ENCODE measurements at regions not wholly inside any gene's neighbourhood (a gene's known extent, or its start where the extent isn't known, plus 50 kb on each side); places are given as distances from the start of the nearest gene placed in this dataset.

DNA sequence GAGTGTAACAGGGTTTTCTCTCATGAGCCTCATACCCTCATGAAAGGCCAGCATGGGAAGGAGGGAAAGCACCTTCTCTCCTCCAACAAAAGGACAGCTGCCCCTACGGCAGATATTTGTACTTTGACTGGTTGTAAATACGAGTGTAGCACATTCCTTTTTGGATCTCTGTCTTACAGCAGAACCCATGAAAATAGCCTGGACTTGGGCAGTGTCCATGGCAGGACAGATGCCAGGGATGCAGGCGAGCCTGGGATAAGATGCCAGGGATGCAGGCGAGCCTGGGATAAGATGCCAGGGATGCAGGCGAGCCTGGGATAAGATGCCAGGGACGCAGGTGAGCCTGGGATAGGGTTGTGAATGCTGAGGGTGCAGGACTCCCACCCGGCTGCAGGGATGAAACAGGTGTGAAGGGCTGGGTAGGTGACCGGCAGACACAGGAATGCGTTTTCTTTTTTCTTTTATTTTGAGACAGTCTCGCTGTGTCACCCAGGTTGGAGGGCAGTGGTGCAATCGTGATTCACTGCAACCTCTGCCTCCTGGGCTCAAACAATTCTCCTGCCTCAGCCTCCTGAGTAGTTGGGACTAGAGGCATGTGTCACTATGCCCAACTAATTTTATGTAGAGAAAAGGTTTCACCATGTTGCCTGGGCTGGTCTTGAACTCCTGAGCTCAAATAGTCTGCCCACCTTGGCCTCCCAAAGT, 120.0 kb downstream of the BEGAIN start:
- DNase-seq (ENCODE audit: low read depth) = no peak

DNA sequence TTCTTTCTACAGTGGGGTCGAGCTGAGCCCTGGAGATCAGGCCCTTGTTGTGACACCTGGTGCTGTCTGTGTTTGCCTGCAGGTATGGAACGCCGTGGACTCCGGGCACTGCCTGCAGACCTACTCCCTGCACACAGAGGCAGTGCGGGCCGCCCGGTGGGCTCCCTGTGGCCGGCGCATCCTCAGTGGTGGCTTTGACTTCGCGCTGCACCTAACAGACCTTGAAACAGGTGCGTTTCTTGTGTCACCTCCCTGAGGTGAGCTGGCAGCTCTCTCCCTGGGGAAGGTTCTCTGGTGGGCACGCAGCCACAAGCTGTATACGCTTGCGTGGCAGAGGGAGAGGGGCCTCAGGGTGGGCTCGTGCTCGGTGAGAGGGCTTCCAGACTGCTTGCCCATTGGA, 119.3 kb downstream of the BEGAIN start:
- no peak for DNase-seq (ENCODE audit: low read depth)

DNA sequence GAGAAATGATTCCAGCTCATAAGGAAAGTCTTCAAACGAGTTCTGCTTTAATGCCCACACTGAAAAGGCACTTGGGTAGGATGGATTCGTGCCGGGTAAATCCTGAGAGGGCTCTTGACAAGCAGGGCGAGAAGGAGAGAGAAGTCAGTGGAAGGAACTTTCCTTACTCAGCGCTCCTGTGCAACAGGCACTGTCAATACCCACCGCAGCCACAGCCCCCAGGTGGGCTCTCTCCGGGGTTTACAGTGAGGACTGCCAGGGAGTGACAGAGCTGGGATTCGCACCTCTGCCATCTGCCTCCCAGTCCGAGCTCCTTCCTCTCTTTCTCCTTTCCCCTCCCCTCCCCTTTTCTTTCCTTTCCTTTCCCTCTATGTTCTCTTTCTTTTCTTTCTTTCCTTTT, 118.7 kb downstream of the BEGAIN start:
- no peak for DNase-seq (ENCODE audit: low read depth)

DNA sequence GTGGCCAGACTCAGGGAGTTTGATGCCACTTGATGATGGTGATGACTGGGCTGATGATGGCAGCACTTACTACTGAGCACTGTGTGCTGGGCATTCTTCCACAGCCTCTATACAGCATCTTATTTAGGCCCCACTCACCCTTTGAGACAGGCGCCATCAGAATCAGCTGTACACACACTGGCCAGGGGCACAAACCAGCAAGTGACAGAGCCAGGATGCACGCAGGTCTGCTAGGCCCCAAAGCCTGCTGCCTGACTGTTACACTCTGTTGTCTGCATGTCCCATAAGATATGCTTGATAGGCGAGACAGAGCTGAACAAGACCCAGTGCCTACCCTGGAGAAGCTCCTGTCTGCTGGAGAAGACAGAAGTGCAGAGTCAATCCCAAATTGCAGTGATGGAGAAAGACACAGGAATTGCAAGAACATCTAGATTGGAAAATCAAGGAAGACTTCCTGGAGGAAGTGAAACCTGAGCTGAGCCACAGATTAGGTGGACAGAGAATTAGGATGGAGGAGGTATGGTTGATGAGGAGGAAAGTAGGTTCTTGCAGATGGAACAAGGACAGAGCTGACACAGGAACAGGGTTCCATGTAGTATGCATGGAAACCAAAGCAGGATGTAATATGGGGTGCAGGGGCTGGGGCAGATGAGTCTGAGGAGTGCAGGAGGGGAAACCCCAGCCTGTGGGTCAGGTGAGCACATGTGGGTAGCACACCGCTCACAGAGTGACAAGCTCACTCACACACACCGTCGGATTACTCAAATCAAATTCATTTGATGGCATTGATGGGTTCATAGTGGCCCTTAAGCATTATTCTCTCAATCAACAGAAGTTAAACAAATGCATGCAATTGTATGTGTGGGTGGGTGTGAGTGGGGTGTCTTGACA, 117.3 kb downstream of the BEGAIN start:
- no peak for DNase-seq (ENCODE audit: low read depth)

DNA sequence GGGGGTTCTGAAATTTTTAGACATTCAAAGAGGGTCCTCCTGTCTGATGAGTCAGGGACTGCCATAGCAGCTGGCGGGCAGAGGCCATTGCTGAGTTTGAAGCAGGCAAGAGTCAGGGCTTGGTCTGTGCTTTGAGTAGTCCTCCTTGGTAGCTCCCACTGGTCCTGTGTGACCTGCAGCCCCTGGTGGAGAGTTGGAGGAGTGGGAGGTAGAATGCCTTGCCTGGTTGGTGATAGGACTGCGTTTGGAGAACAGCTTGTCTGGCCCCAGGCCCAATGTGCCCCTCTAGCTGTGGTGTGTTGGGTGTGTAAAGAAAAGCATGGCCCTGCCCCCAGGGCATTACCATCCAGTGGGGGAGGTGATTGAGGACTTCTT, 116.7 kb downstream of the BEGAIN start:
- no peak for DNase-seq (ENCODE audit: low read depth)

DNA sequence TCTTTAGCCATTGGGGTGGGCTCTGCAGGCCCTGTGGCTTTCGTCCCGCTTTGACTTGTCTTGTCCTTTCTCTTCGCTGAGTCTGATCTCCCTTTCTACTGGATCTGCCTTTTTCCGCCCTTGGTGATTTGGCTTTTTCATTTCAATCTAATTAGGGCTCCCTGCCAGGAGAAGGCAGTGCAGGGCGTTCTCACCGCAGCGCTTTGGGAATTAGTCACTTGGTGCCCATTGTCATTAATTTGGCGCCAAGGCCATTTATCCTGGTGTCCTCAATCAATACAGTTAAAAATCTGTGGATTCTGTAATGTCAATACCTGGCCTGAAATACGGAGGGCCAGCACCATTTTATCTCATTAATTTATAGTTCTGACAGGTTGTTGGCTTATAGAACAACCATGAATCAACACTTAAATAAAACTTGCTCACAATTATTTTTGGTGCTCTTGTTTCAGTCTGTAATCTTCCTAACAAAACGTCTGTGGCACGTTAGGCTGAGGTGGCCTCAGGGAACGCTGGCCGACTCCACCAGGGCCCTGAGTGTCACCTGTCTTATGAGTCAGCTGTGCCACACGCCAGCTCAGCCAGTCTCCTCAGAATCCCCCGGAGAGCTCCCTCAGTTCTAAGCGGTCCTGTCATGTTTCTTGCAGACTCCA, 115.7 kb downstream of the BEGAIN start:
- DNase-seq (ENCODE audit: low read depth) = no peak

DNA sequence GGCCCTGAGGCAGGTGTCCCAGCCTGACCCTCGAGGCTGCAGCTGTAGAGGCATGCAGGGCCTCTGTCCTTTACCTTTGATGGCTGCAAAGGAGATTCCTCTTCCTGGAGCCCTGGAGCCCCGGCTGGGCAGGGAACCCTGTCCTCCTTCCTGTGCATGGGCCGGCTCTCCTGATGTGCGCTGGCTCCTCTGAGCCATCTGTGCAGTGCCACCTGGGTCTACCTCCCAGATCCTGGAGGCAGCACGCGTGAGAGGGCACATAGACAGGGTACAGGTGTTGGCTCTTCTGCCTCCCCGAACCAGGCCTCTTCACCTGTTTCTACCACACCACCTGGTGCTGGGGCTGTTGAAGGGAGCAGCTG, 115.1 kb downstream of the BEGAIN start:
- DNase-seq (ENCODE audit: low read depth) = no peak

DNA sequence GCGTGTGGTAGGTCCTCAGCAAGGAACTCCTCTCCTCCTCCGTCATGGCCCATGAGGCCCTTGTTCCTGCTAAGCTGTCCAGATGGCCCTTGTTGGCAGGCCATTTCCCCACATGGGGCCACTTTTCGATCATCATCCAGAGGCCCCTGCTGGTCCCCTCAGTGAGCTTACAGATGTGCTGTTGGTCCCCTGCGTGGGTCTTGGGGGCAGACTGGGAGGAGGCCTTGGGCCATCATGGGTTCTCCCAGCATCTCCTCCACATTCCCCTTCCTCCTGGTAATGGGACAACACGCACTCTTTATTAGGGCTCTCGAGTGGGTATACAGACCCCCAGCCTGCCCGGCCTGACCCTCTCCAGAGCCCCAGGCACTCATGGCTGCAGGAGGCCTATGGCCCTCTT, 114.7 kb downstream of the BEGAIN start:
- no peak for DNase-seq (ENCODE audit: low read depth)

DNA sequence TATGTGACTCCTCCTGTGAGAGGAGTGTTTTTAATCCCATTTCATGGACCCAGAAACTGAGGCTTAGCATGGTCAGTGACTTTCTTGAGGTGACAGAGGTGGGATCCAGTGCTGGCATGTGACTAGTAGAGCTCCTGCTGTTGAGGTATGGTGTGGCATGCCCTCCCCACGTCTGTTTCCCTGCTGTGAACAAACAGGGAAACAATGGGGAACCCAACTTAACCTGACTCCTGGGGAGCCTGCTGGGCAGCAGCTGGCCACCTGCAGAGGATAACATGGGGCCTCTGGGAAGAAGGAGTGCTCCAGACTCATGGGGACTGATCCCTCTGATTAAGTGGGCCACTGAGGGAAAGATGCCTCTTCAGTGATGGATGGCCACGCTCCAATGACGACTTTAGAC, 114.0 kb downstream of the BEGAIN start:
- DNase-seq (ENCODE audit: low read depth) = no peak

DNA sequence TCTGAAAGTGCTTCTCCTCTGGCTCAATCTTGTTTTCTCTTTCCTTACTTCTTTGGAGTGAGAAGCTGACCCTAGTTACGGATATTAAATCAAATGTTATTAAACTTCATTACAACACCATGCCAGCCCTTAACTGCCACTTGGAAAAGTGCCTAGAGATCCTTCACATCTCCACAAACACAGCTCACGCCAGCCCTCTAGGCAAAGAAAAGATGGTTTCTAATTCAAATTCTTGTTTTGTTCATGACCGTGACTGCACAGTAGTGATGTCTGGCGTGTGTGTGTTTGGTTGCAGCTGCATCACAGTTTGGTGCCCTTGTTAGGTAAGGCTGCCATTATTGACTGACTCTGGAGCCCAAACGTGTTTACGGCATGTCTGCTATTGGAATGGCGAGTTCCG, 113.0 kb downstream of the BEGAIN start:
- DNase-seq (ENCODE audit: low read depth) = no peak

DNA sequence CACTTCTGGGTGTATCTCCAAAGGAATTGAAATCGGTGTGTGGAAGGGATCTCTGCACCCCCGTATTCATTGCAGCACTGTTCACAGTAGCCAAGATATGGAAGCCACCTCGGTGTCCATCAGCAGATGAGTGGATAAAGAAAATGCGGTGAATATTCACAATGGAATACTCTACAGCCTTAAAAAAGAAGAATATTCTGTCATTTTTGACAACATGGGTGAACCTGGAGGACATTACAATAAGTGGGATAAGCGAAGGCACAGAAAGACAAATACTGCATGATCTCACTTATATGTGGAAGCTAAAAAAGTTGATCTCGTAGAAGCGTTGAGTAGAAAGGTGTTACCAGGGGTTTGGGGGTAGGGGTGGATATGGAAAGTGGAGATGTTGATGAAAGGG, 111.9 kb downstream of the BEGAIN start:
- DNase-seq (ENCODE audit: low read depth) = no peak

DNA sequence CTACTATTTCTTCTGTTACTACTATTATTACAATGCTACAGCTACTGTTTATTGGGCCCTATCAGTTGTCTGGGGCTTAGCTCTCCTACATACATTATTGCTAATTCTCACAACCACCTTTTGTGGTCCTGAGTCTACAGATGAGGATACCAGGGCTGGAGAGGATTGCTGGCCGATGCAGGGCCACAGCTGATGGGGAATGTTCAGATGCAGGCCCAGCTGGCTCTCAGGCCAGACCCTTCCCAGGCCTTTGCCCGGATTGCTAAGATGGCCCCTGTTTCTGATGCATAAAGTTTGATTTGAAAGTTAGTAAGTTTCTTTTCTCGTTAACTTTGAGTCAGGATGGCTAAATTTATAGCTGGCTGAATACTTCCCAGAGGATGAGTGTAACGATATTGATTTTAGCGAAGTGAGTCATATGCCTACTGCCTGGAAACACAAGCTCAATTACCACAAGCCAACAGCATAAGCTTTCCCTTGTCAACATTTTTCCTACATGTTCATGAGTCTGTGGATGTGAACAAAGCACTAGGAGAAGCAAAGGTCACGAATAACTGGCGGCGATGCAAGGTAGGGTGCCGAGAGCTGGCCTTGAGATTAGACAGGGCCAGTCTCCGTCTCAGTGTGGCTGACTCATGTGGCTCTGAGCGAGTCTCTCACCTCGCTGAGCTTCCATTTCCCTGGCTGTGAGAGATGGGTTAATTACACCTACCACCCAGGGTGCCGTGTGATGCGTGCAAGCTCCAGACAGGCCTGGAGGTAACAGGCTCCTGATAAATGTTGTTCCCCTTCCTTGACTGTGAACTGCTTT, 111.0 kb downstream of the BEGAIN start:
- DNase-seq (ENCODE audit: low read depth) = no peak

DNA sequence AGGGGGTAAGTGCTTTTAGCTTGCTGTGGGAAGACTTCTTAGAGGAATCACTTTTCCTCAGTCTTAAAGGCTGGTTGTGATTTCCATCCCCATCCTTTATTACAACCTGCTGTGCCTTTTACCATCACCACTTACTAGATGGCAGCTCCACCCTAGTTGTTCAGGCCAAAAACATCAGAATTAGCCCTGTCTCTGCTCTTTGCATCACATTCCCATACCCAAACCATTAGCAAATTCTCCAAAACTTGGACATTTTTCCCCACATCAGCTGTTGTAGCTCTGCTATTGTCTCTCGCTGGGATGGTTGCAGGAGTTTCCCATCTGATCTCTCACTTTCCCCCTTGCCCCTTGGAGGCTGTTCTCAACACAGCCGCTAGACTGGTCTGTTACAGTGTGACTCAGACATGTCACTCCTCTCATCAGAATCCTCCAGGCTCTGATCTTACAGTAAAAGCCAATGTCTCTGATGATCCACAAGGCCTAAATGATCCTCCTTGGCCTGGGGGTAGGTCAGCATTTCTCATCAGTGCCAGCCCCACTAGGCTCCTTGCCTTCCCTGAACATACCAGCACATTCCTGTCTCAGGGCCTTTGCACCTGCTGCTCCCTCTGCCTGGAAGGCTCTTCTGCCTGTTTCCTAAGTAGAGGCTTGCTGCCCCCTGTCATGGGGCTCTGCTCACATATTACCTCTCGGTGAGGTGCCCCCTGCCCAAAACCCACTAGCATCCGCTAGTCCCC, 102.5 kb downstream of the BEGAIN start:
- no peak for DNase-seq (ENCODE audit: low read depth)

DNA sequence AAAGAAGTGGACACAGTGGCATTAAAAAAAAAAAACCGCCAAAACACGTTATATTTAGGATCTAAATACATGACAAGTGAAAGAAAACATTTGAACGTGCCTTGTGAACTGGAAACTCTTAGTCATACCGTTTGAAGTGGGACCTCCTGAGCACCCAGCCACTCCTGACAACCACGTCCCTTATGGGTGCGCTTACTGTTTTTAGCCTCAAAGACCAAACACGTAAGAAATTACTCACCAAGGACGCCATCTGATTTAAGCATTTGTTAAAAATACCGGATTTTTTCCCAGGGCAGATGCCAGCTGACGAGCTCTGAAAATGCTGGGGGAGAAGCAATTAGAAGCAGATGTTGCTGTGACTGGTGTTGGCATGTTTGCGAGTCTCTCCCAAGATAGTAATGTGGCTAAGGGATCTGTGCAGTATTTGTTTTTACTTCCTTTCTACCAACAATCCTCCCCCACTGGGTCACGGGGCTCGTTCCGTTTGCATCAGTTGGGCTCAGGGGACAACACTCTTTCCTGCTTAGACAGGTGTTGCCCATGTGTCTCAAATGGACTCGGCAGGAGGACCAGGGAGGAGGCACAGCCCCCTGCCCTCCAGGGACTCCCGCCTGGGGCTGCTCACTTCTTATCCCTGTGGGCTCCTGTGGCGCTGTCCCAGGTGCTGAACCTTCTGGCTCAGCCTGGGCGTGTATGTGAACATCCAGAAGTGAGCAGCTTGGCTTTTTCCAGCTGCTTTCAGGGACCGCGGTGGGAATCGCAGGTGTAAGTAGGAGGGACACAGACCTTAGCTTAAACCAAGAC, 101.0 kb downstream of the BEGAIN start:
- DNase-seq (ENCODE audit: low read depth) = peak; percentile 16
